ENCODE measurements at regions not wholly inside any gene's neighbourhood (a gene's known extent, or its start where the extent isn't known, plus 50 kb on each side); places are given as distances from the start of the nearest gene placed in this dataset.

DNA sequence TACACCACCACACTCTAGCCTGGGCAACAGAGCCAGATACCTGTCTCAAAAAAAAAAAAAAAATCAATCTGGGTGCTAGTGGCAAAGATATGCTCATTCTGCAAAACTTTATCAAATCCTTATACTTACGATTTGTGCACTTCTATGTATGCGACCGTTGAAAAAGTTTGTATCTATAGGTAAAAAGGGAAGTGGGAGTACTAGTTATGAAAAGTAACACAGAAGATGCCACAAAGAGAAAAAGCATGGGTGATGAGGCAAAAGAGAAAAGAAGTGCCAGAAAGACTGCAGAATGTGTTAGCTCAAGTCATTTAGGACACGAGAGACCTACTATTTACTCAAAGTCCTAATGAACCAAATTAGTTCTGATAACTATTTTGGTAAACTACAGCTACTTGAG lies 407.8 kb downstream of the SHQ1 start:
- H3K36me3 ChIP-seq (ENCODE audit: insufficient read depth, low read length, poor library complexity, severe bottlenecking), result no peaks in the 10 kb centered on the region
- CTCF ChIA-PET, result no interaction called here
- DNase-seq (ENCODE audit: low spot score), result no peak
- no peaks in the 10 kb centered on the region for H3K9me3 ChIP-seq (ENCODE audit: low read depth, low read length, poor library complexity, severe bottlenecking)
- POLR2A ChIA-PET (ENCODE audit: low non-redundant PET), result no interaction called here
- no peaks in the 10 kb centered on the region for H3K27me3 ChIP-seq (replicated peaks; ENCODE audit: insufficient read depth, low read depth, low read length, poor library complexity)
- no peak overlapping the region for H3K4me3 ChIP-seq (ENCODE audit: low read depth, low read length, poor library complexity, severe bottlenecking)
- H3K4me1 ChIP-seq (ENCODE audit: insufficient read depth, low read length, poor library complexity, severe bottlenecking), result no peaks in the 10 kb centered on the region
- no peak overlapping the region for H3K27ac ChIP-seq (ENCODE audit: low read depth, low read length, poor library complexity, severe bottlenecking)
- intact Hi-C loops (cut with micrococcal nuclease; ENCODE audit: unreplicated experiment), result loop anchor here (10.0 kb wide), 1 partner anchor 384 kb away; no protein-coding TSS in a partner anchor
- BruUV-seq (replicated peaks), result no TSS peak
- no peak for TF ChIP-seq EZH2 (IDR thresholded peaks at IDR 0.05; ENCODE audit: borderline replicate concordance, low read depth, low read length, poor library complexity, severe bottlenecking)
- TF ChIP-seq, protein P1, sequence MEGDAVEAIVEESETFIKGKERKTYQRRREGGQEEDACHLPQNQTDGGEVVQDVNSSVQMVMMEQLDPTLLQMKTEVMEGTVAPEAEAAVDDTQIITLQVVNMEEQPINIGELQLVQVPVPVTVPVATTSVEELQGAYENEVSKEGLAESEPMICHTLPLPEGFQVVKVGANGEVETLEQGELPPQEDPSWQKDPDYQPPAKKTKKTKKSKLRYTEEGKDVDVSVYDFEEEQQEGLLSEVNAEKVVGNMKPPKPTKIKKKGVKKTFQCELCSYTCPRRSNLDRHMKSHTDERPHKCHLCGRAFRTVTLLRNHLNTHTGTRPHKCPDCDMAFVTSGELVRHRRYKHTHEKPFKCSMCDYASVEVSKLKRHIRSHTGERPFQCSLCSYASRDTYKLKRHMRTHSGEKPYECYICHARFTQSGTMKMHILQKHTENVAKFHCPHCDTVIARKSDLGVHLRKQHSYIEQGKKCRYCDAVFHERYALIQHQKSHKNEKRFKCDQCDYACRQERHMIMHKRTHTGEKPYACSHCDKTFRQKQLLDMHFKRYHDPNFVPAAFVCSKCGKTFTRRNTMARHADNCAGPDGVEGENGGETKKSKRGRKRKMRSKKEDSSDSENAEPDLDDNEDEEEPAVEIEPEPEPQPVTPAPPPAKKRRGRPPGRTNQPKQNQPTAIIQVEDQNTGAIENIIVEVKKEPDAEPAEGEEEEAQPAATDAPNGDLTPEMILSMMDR (conservative IDR thresholded peaks at IDR 0.05; ENCODE audit: low read depth, low read length), result no peak

DNA sequence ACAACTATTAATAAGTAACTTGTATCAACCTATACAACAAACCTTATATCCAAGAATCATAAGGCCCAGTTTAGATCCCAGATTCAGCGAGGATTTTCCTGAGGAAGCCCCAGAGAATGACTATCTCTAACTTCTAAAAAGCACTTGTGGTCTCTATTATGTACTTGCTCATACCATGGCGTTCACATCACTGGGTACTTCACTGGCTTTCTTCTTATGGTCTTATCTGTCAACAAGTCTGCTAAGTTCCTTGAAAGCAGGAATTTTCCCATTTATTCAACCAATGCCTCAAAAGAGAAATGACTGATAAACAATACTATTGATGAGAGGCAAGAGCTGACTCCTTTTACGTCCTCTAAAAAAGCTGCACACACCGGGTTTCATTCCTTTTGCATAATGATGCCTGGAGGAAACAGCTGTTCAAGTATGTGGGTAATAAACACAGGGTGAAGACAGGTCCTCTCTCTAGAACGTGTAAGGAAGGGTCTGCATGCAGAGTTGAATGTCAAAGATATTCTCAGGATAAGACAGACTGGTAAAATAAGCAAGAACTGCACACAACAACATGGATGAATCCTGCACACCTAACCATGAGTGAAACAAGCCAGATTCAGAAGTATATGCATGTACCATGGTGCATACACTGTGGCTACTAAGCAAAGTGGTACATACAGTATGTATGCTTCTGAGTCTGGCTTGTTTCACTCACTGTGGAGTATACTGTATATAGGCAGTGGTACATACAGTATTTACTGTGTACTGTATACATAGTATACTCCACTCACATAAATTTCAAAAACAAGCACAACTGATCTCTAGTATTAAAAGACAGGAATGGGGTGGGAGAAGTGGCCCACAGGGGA lies 408.7 kb downstream of the SHQ1 start:
- no peak overlapping the region for H3K27ac ChIP-seq (ENCODE audit: low read depth, low read length, poor library complexity, severe bottlenecking)
- BruUV-seq (replicated peaks), result no TSS peak
- no peaks in the 10 kb centered on the region for H3K36me3 ChIP-seq (ENCODE audit: insufficient read depth, low read length, poor library complexity, severe bottlenecking)
- TF ChIP-seq, protein P1 (conservative IDR thresholded peaks at IDR 0.05; ENCODE audit: low read depth, low read length), result no peak
- TF ChIP-seq EZH2 (IDR thresholded peaks at IDR 0.05; ENCODE audit: borderline replicate concordance, low read depth, low read length, poor library complexity, severe bottlenecking), result no peak
- POLR2A ChIA-PET (ENCODE audit: low non-redundant PET), result no interaction called here
- no peak for DNase-seq (ENCODE audit: low spot score)
- intact Hi-C loops (cut with micrococcal nuclease; ENCODE audit: unreplicated experiment), result loop anchor here (10.0 kb wide), 1 partner anchor 385 kb away; no protein-coding TSS in a partner anchor
- H3K4me1 ChIP-seq (ENCODE audit: insufficient read depth, low read length, poor library complexity, severe bottlenecking), result no peaks in the 10 kb centered on the region
- no peaks in the 10 kb centered on the region for H3K27me3 ChIP-seq (replicated peaks; ENCODE audit: insufficient read depth, low read depth, low read length, poor library complexity)
- no peaks in the 10 kb centered on the region for H3K9me3 ChIP-seq (ENCODE audit: low read depth, low read length, poor library complexity, severe bottlenecking)
- no peak overlapping the region for H3K4me3 ChIP-seq (ENCODE audit: low read depth, low read length, poor library complexity, severe bottlenecking)
- CTCF ChIA-PET, result no interaction called here

DNA sequence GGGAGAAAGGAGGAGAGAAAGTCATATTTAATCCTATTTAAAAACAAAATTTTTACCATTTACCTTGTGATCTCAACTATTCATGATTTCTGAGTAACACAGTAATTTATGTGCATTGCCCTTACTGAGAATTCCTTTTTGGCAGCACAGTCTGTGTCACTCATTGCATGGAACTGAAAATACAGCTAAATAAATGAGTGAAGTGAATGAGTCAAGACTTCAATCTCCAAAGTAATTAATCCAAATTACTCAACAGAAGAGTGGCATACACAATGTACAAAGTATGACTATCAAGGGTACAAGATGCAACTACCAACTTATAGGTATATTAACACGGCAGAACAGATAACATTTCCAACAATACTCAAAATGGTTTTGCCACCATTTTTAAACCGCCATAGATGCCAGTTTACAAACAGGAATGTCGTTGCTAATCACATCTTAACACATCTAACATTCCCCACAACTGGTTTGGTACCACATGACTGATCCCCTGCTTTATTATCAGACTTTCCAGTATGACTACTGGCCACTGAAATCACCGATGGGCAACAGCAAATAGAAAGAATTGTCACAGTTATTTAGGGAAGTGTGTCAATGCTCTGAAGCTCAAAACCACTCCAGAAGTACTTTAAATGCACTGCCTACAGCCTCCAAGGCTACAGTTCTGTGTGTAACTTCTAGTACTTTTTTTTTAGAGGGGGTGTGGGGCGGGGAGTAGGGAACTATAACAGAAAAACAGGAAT lies 410.4 kb downstream of the SHQ1 start:
- BruUV-seq (replicated peaks), result no TSS peak
- ChIA-PET POLR2A (ENCODE audit: low non-redundant PET) (no interaction called here), CTCF (no interaction called here)

More for the DNA sequence above, 410.4 kb downstream of the SHQ1 start:
- no peak overlapping the region for H3K4me3 ChIP-seq (ENCODE audit: low read depth, low read length, poor library complexity, severe bottlenecking)
- no peaks in the 10 kb centered on the region for H3K27me3 ChIP-seq (replicated peaks; ENCODE audit: insufficient read depth, low read depth, low read length, poor library complexity)
- intact Hi-C loops (cut with micrococcal nuclease; ENCODE audit: unreplicated experiment), result no loop called here
- no peaks in the 10 kb centered on the region for H3K36me3 ChIP-seq (ENCODE audit: insufficient read depth, low read length, poor library complexity, severe bottlenecking)
- no peak for DNase-seq (ENCODE audit: low spot score)
- TF ChIP-seq, protein P1 (conservative IDR thresholded peaks at IDR 0.05; ENCODE audit: low read depth, low read length), result no peak
- no peak for TF ChIP-seq EZH2 (IDR thresholded peaks at IDR 0.05; ENCODE audit: borderline replicate concordance, low read depth, low read length, poor library complexity, severe bottlenecking)
- no peak overlapping the region for H3K27ac ChIP-seq (ENCODE audit: low read depth, low read length, poor library complexity, severe bottlenecking)
- no peaks in the 10 kb centered on the region for H3K9me3 ChIP-seq (ENCODE audit: low read depth, low read length, poor library complexity, severe bottlenecking)
- no peaks in the 10 kb centered on the region for H3K4me1 ChIP-seq (ENCODE audit: insufficient read depth, low read length, poor library complexity, severe bottlenecking)
